GM18907 (cell line): ENCODE measurements at regions not wholly inside any gene's neighbourhood (a gene's known extent, or its start where the extent isn't known, plus 50 kb on each side); places are given as distances from the start of the nearest gene placed in this dataset.
"Not testable (repeated sequence)": the region's sequence is repeated elsewhere in the genome, so short reads cannot be mapped to it uniquely, and the experiment has no call there.

Experiments
- ATAC-seq: cut with Tn5 transposase; IDR thresholded peaks from one replicate; pipeline ENCODE4 v1.9.1; 2021; ENCODE audit warnings: mild to moderate bottlenecking, moderate library complexity; ENCODE audit not compliant: unreplicated experiment

DNA sequence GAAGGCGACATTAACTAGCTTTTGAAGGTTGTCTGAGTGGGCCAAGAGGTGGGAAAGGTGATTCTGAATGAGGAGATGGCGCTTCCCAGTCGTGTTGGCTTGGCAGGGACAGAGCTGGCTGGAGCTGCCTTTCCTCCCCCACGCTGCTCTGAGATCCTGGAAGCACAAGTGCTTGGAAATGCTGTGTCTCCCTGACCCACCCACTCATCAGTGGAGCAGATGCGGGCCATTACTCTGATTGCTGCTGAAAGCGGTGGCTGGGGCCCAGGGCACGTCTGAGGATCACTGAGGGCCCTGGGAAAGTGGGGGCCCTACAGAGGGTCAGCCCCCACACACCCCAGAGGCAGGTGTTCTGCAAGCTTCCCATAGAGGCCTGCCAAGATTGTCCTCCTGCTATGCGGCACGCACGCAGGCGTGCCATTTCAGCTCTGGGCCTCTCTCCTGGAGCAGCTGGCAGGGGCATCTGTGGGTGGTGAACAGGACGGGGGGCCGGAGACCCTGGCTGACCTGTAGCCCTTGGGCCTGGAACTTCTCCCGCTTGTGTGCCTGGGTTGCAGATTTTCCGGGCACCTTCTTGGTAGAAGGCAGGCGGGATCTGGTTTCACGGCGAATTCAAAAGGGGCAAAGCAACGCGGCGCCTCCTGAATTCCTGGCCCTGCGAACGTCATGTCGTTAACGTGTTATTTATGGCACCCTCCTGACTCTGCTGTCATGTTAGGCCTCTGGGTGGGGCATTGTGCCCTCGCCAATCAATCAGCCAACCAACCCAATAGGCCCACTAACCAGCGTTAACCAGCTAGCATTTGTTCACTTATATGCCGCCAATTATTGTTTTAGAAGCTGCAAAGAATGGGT, 133.8 kb upstream of the TBX3 start:
- no peak for ATAC-seq

DNA sequence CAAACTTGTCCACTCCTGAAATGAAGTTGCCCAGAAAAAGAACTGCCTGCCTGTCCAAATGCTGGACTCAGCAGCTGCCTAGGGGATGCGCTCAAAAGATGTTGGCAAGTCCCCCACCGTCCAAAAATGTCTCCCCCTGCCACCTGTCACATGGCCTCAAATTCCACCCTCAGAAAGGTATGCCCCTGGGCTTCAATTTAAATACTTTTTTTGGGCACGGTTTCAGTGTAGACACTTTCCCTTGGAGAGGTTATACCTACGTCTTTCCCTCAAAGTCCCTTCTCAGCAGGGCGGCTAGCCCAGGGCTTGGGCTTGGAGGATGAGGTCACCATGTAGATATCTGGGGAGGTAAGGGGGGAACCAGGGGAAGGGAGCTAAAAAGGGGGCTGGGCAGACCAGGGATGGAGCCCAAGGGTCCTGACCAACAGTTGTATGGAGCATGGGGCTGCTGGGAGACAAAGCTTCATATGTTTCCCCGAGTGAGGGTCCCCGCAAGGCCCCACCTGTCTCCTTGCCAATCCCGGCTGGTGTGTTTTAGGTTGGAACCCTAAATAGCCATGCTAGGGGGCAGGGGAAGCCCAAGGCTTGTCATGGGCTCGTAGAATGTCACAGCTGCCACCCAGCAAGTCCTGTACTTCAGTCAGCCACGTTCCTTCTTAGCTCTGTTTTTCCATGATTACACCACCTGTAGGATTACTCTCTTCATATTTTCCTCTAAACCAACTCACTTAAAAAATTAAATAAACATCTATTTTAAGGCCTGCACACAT, 131.2 kb upstream of the TBX3 start:
- no peak for ATAC-seq

DNA sequence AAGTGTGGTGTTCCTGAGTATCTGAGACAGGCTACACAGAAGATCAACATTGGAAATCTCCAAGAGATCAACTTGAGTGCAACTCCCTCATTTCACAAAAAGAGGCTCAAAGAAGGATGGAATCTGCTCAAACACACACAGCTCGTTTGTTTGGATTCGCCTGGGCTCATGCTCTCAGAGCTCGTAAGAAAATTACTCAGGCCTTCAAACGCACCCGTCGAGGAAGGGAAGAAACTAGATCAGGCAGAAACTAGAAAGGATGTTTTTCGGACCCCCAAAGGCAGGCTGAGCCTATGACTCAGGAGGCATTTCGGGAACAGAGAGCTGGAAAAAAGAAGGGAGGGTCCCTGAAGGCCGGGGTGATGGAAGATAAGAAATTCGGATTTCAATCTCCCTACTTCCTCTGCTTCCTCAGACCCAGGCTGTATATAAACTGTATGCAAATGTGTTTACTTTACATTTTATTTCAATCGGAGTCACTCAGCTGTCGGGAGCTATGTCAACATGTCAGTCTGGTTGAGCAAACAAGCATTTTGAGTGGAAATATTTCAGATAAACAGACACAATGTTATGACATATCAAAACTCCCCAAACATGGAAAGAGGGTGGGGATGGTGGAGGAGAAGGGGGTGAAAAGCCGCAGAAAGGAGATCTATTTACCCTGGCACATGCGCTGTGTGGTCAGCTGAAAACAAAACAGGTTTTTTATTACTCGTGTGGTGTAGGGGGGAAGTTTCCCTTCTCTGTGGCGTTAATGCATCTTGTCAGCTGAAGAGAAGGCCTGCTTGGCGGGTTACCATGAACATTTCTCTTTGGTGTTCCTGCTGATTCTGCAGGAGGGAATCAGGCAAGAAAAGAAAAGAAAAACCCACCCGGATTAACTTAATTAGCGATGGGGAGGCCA, 129.1 kb upstream of the TBX3 start:
- ATAC-seq = no peak

DNA sequence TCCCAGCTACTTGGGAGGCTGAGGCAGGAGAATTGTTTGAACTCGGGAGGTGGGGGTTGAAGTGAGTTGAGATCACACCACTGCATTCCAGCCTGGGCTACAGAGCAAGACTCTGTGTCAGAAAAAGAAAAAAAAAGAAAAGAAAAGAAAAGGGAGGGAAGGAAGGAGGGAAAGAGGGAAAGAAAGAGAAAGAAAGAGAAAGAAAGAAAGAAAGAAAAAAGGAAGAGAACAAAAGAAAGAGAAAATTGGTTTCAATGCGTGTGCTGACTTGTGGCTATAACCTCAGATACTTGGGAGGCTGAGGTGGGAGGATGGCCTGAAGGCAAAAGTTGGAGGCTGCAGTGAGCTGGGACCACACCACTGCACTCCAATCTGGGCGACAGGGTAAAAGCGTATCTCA, 128.4 kb upstream of the TBX3 start:
- no peak for ATAC-seq

DNA sequence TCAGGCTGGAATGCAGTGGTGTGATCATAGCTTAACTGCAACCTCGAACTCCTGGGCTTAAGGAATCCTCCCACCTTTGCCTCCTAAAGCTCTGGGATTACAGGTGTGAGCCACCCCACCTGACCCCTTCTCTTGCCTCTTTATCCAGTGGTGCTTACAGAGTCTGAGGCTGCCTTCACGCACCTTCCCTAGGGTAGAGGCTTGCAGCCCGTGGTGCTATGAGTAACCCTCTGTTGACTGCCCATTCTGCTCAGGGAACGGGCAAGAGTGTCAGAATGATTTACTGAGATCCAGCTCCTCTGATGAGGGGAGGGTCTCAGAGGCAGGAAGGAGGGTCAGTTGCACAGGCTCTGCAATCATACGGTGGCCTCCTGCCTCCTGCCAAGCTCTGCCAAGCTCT, 125.1 kb upstream of the TBX3 start:
- no peak for ATAC-seq

DNA sequence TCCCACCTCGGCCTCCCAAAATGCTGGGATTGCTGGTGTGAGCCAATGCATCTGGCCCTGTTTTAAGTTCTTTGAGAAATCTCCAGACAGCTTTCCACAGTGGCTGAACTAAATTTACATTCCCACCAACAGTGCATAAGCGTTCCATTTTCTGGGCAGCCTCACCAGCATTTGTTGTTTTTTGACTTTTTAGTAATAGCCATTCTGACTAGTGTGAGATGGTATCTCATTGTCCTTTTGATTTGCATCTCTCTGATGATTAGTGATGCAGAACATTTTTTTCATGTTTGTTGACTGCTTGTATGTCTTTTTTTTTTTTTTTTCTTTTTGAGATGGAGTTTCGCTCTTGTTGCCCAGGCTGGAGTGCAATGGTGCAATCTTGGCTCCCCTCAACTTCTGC, 117.4 kb upstream of the TBX3 start:
- not testable (repeated sequence) for ATAC-seq

DNA sequence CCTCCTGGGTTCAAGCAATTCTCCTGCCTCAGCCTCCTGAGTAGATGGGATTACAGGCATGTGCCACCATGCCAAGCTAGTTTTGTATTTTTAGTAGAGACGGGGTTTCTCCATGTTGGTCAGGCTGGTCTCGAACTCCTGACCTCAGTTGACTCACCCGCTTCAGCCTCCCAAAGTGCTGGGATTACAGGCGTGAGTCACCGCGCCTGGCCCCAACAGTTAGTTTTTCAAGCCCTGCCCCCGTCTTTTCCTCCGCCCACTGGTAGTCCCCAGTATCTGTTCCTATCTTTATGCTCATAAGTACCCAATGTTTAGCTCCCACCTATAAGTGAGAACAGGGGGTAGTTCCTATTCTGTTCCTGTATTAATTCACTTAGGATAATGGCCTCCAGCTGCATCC, 116.6 kb upstream of the TBX3 start:
- not testable (repeated sequence) for ATAC-seq

DNA sequence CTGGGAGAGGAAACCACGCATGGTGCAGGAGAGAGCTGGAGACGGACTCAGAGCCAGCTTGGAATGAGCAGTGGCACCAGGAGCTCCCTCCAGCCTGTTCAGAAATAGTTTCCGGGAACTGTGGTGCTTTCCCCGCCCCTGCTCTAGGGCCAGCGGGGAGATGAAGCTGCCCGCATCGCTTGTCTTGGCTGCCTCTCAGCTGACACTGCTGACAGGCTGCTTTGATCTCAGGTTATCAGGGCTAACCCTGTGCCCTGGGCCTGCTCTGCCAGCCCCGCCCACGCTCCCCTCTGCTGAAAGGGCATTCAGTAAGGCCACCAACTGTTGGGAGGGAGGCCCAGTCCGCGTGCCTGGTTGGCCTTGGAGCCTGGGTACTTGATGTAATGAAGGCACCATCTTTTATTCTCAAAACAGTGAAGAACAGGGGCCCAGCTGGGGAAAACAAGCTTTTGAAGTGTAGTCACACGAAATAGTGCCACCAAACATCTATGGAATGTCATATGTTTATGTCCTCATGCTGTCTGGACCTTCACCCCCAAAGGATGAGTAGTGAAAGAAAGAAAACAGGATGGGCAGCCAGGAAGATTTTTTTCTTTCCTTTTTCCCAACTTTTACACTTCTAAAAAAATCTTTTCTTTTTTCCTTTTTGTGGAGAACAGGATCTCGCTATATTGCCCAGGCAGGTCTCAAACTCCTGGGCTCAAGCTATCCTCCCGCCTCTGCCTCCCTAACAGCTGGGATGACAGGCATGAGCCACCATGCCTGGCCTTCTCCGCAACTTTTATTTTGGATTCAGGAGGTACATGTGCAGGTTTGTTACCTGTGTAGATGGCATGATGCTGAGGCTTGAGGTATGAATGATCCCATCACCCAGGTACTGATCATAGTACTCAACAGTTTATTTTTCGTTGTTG, 115.9 kb upstream of the TBX3 start:
- ATAC-seq = no peak

DNA sequence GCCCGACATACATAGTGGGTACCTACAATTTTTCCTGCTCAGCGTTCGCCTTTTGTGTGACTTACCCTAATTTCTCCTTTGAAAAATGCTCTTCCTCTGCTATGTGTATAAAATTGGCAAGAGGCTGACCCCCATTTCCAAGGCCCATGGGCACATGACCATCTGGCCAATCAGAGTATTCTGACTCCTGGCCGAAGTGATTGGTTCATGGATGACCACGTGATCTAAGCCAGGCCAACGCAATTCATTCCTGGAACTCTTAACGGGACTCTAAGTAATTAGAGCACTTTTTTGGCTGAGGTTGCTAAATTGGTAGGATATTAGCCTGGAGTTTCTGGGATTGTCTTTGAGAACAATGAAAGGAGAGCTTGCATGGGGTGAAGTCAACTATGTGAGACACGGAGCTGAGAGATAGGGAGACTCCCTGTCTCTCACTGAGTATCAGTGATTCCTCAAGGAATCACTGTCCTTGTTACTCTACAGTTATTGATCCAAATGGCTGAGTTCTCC, 110.1 kb upstream of the TBX3 start:
- no peak for ATAC-seq

DNA sequence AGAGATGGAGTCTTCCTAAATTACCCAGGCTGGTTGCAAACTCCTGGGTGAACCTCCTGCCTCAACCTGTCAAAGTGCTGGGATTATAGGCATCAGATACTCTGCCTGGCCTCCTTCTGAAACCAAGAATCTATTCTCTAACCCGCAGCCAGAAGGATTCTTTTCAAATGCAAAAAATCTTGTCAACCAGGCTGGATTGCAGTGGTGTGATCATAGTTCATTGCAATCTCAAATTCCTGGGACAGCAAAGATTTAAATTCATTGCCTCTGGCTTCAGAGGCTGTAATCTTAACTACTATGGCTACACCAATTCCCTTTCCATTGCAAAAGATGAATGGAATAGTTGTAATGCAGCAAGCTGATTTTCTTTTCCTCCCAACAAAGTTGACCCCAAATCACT, 106.3 kb upstream of the TBX3 start:
- no peak for ATAC-seq

DNA sequence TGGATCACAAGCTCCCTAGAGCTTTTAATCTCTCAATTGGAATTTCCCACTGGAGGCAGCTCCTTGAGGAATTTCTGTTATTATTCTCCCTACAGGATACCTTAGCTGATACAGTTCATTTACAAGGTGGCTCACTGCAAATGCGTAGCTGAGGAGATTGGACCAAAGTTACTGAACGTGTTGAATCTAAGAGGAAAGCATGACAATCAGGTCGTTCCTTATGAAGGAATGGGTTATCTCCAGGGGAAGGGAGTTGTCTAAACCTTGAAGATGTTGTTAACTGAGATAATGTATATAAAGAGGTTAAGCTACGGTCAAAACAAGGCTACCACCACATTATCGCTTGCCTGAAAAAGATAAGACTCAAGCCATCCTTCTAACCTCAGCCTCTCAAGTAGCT, 105.8 kb upstream of the TBX3 start:
- no peak for ATAC-seq

DNA sequence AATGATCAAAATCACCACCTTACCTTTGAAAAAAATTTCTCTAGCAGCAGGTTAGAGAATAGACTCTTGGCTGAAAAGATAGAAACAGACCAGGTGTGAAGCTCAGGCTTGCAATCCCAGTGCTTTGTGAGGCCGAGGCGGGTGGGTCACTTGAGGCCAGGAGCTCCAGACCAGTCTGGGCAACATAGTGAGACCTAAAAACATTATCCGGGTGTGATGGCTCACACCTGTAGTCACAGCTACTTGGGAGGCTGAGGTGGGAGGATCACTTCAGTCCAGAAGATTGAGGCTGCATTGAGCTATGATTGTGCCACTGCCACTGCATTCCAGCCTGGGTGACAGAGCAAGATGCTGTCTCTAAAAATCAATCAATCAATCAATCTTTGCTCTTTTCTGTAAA, 105.3 kb upstream of the TBX3 start:
- no peak for ATAC-seq

DNA sequence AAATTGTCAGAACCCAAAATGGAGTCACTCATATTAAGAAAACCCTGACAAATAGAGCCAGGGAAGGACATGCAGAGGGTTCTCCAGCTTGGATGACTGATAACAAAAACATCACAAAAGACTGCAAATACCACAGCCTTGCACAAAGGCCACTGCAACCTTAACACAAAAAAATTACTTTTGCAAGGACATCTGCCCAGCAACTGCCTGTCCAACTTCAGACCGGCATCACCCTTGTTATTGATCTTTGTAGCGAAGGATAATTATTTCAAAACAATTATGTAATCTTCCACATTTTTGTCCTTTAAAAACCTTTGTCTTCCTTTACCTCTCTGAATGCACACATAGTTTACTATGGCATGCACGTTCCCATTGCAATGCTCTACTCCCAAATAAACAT, 100.6 kb upstream of the TBX3 start:
- ATAC-seq = no peak

DNA sequence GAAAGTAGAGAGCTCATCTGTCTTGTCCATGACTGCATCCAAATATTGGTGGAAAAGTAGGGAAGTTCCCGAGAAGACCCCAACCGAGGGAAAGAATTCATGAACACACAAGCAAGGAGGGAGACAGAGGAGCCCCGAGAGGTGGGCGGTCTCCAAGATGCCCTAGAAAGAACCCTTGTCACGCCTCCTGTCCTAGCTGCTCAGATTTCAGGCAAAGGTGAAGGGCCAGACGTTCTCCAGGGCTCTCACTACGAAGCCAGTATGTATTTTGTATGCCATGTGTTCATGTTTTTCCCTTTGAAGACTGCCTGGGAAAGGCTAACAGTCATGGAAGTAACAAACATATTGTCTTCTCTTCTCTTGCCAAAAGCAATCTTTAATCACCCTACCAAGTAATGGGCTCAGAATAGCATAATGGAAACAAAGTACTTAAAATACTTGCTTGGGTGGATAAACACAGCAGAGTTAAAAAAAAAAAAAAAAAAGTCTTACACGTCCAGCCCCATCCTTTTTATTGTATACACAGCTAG, 99.2 kb upstream of the TBX3 start:
- ATAC-seq = no peak

DNA sequence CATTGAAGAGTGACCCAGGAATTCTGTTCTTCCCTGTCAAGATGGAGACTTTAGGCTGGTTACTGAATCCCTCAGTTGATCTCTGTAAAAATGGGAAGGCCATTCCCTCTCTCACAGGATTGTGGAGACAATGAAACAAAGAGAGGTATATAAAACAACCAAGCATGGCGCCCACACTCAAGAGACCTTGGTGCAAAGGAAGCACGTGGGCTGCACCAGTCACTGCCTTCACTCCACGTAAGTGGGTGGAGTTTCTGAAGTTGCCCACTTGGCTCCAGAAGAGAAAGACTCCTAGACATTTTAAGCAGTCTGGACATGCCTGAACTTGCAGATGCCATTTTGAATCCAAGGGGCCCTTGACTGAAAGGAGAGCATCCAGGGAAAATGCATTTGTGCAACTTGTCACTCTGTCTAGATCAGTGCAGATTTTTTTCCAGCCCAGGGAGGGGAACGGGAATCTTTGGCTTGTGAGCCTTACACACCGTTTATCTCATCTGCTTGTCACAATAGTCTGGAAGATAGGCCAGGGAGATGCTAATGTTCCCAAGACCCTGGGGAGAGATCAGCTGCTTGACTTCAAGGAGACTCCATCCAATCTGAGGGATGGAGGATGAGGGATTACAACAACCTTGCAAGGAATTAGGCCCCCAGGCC, 96.9 kb upstream of the TBX3 start:
- no peak for ATAC-seq

DNA sequence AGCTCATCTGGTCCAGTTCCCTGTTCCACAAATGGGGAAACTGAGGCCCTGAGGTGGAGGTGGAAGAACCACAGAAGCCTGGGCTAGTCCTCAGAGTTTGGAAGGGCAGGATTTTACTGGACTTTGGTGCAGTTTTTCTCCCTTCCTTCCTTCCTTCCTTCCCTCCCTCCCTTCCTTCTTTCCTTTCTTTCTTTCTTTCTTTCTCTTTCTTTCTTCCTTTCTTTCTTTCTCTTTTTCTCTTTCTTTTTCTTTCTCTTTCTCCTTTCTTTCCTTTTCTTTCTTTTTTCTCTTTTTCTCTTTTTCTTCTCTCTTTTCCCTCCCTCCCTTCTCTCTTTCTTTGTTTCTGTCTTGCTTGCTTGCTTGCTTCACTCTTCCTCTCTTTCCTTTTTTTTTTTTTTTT, 95.7 kb upstream of the TBX3 start:
- no peak for ATAC-seq

DNA sequence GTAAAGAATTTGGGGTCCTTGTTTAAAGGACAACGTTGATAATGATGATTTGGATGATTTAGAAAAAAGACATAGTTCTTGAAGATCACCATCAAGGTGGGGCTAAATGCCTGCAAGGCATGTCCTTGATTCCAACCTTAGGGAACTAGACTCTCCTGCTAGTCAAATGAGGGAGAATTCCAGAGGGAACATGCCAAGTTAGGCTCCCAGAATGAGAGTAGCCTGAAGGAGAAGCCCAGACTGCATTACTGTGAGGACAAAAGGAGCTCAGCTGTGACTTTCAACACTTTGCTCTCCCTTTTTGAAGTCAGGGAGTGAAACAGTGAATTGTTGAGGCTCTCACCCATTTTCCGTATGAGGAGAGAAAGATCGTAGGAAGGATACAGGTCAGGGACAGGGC, 95.2 kb upstream of the TBX3 start:
- no peak for ATAC-seq

DNA sequence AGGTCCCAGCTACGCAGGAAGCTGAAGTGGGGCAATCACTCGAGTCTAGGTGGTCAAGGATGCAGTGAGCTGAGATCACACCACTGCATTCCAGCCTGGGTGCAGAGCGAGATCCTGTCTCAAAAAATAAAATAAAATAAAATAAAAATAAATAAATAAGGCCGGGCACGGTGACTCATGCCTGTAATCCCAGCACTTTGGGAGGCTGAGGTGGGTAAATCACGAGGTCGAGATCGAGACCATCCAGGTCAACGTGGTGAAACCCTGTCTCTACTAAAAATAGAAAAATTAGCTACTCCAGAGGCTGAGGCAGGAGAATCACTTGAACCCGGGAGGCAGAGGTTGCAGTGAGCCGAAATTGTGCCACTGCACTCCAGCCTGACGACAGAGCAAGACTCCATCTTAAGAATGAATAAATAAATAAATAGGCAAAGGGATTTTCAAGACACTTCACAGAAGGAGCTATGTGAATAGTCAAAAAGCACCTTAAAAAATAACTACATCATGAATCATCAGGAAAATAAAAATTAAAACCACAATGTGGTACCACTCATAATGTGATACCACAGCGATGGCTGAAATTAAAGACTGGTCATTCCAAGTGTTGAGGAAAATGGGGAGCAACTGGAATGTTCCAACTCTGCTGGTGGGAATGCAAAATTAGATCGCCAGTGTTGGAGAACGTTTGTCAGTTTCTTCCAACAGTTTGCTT, 92.9 kb upstream of the TBX3 start:
- ATAC-seq = no peak

DNA sequence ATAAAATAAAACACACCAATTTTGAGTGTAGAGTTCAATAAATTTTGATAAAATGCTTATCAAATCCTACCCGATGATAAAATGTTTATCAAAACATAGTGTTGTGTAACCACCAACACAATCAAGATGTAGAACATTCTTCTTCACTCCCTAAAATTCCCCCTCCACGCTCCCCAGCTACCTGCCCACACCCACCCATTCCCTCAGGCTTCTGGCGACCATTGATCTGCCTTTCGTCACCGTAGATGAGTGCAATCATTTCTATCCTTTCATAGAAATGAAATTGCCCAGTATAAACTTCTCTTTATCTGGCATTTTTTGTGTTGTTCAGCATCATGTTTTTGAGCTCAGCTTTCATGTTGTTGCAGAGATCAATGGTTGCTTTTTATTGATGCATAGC, 90.7 kb upstream of the TBX3 start:
- ATAC-seq = no peak
